ENCODE measurements at regions not wholly inside any gene's neighbourhood (a gene's known extent, or its start where the extent isn't known, plus 50 kb on each side); places are given as distances from the start of the nearest gene placed in this dataset.

GRCh38 chr5:81893961-81894360, 77.9 kb upstream of the ATG10 start:
- no peak for TF ChIP-seq CTCF (IDR thresholded peaks at IDR 0.05)
- no peak for TF ChIP-seq ZFX (IDR thresholded peaks at IDR 0.05; ENCODE audit: borderline replicate concordance)
- H3K27ac ChIP-seq, result no peak overlapping the region

GRCh38 chr5:81884871-81885270, 87.0 kb upstream of the ATG10 start:
- H3K27ac ChIP-seq, result no peak overlapping the region
- TF ChIP-seq CTCF (IDR thresholded peaks at IDR 0.05), result no peak
- no peak for TF ChIP-seq ZFX (IDR thresholded peaks at IDR 0.05; ENCODE audit: borderline replicate concordance)

- no peak for TF ChIP-seq ZFX (IDR thresholded peaks at IDR 0.05; ENCODE audit: borderline replicate concordance)
- no peak for TF ChIP-seq CTCF (IDR thresholded peaks at IDR 0.05)
- no peak overlapping the region for H3K27ac ChIP-seq
These were observed 88.5 kb upstream of the ATG10 start for GRCh38 chr5:81883371-81883770.

GRCh38 chr5:81881595-81881994, 90.2 kb upstream of the ATG10 start:
- no peak for TF ChIP-seq CTCF (IDR thresholded peaks at IDR 0.05)
- no peak overlapping the region for H3K27ac ChIP-seq

- no peak overlapping the region for H3K27ac ChIP-seq
These were observed 91.9 kb upstream of the ATG10 start for GRCh38 chr5:81879936-81880335.

GRCh38 chr5:81878333-81878732, 93.5 kb upstream of the ATG10 start:
- no peak overlapping the region for H3K27ac ChIP-seq
- TF ChIP-seq ZFX (IDR thresholded peaks at IDR 0.05; ENCODE audit: borderline replicate concordance), result no peak
- TF ChIP-seq CTCF (IDR thresholded peaks at IDR 0.05), result no peak

More at GRCh38 chr5:81879936-81880335, 91.9 kb upstream of the ATG10 start:
- no peak for TF ChIP-seq ZFX (IDR thresholded peaks at IDR 0.05; ENCODE audit: borderline replicate concordance)
- TF ChIP-seq CTCF (IDR thresholded peaks at IDR 0.05), result no peak

- TF ChIP-seq ZFX (IDR thresholded peaks at IDR 0.05; ENCODE audit: borderline replicate concordance) (no peak), CTCF (IDR thresholded peaks at IDR 0.05) (no peak)
- H3K27ac ChIP-seq, result no peak overlapping the region
These were observed 104.8 kb upstream of the ATG10 start for GRCh38 chr5:81866994-81867393.

Data from 22Rv1 (cell line).